Epidermal melanocyte (primary cell): ENCODE measurements at regions not wholly inside any gene's neighbourhood (a gene's known extent, or its start where the extent isn't known, plus 50 kb on each side); places are given as distances from the start of the nearest gene placed in this dataset.
"Not testable (repeated sequence)": the region's sequence is repeated elsewhere in the genome, so short reads cannot be mapped to it uniquely, and the experiment has no call there.

ENCODE experiments used
- DNase-seq: peaks from one replicate; pipeline ENCODE4 v3.0.0; 2011; ENCODE audit warnings: low spot score; ENCODE audit not compliant: insufficient read length

GRCh38 chr13:105894697-105895096 lies 640.8 kb downstream of the EFNB2 start:
- DNase-seq = no peak

GRCh38 chr13:105890509-105890908 lies 645.0 kb downstream of the EFNB2 start:
- DNase-seq = no peak

- no peak for DNase-seq
These were observed 657.3 kb downstream of the EFNB2 start for GRCh38 chr13:105878119-105878700.

- no peak for DNase-seq
These were observed 660.6 kb downstream of the EFNB2 start for GRCh38 chr13:105874814-105875213.

- DNase-seq = no peak
These were observed 663.7 kb downstream of the EFNB2 start for GRCh38 chr13:105871768-105872167.

GRCh38 chr13:105871326-105871725 lies 664.1 kb downstream of the EFNB2 start:
- DNase-seq = no peak

GRCh38 chr13:105863300-105863920 lies 672.1 kb downstream of the EFNB2 start:
- no peak for DNase-seq

GRCh38 chr13:105848494-105848893 lies 687.0 kb downstream of the EFNB2 start:
- DNase-seq = no peak

GRCh38 chr13:105847527-105848291 lies 687.8 kb downstream of the EFNB2 start:
- DNase-seq = no peak

DNA sequence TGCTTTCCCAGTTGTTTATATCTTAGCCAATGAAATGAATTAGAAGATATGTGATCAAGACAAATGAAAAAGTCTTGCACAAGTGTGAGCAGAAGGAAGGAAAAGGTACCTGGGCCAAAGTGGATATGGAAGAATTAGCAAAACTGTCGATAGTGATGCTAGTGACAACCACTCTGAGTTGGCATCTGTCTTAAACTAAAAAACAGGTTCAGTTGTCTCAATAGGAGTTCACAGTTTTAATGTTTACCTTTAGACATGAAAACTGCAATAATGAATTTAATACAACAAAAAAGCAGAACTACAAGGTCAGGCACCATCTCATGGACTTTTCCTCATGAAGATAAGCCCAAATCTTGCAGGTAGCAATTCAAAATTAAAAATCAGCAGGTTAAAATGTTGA lies 688.5 kb downstream of the EFNB2 start:
- no peak for DNase-seq

DNA sequence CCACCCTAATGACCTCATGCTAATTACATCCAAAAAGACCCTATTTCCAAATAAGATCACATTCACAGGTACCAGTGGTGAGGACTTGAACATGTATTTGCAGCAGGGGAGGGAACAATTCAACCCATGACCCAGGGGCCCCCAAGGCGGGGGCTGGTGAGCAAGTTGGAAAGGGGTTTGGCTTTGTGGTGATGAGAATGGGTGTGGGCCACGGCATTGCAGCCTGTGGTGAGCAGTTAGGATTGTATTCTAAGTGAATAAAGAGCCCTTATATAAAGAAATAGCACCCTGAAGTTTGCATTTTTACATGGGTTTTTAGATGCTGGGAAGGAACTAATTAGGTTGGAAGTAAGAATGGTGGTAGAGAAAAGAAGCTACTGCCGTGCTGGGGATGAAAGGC lies 694.2 kb downstream of the EFNB2 start:
- DNase-seq = no peak

GRCh38 chr13:105838231-105838630 lies 697.2 kb downstream of the EFNB2 start:
- no peak for DNase-seq

DNA sequence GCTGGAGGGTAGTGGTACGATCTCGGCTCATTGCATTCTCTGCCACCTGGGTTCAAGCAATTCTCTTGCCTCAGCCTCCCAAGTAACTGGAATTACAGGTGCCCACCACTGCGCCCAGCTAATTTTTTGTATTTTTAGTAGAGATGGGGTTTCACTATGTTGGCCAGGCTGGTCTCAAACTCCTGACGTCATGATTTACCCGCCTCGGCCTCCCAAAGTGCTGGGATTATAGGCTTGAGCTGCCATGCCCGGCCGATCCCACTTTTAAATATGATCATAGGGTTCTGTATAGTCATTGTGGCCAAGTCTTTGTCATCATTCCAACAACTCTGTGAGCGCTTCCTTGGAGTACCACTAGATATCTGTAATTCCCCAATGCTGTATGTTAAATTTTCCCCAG lies 698.2 kb downstream of the EFNB2 start:
- DNase-seq = not testable (repeated sequence)

GRCh38 chr13:105830821-105831220 lies 704.6 kb downstream of the EFNB2 start:
- DNase-seq = no peak

- DNase-seq = no peak
These were observed 708.2 kb downstream of the EFNB2 start for GRCh38 chr13:105827111-105827809.

DNA sequence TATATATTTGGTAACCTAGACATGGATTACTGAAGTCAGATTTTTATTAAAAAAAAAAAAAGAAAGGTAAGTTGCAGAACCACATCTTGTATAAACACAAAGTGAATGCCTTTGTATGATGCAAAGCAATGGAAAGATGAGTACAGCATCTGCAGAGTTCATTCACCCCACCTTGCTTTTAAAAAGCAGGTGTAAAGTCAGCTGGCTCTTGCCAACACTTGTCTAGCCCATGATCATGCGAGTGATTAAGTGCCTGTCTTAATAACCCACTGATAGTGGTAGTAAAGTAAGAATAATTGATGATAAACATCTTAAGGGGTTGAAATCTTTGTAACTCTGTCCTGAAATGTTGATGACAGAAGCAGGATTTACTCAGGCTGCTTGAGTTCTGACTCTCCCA lies 710.4 kb downstream of the EFNB2 start:
- no peak for DNase-seq

GRCh38 chr13:105821337-105821736 lies 714.1 kb downstream of the EFNB2 start:
- no peak for DNase-seq

GRCh38 chr13:105820415-105820814 lies 715.0 kb downstream of the EFNB2 start:
- DNase-seq = no peak

- DNase-seq = no peak
These were observed 718.0 kb downstream of the EFNB2 start for GRCh38 chr13:105817498-105817897.

GRCh38 chr13:105816994-105817393 lies 718.5 kb downstream of the EFNB2 start:
- no peak for DNase-seq

GRCh38 chr13:105814902-105815250 lies 720.6 kb downstream of the EFNB2 start:
- no peak for DNase-seq

DNA sequence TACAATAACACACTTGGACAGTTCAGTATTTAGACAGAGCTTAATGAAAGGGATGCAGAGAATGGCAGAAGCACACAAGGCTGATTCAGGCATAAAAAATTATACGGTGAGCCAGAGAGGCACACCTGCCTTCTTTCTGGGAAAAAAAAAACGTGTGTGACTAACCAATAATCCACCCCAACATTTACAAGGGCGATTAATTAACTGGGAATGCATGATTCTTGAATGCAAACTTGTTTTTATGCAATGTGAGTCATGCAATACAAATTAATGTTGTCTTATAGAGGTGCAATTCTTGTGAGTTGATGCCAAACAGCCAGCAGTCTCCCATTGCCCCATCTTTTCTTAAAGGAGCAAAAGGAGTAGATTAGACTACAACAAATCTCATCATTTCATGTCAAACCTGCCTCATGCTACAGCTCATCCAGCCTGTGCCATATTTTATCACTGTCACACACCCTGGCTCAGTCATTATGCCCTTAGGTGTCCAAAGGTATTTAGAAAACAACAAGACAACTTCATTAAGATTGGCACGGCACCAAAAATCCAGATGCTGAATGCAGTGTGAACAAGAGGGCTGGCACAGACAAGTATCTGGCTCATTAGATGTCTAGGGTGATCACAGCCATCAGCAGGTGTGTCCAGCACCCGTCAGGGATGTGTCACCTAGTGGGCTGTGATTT lies 721.1 kb downstream of the EFNB2 start:
- DNase-seq = no peak
